Esophagus (tissue), 2 donors: ENCODE measurements at regions not wholly inside any gene's neighbourhood (a gene's known extent, or its start where the extent isn't known, plus 50 kb on each side); places are given as distances from the start of the nearest gene placed in this dataset.

Experiments
- H3K27ac ChIP-seq, 2 donors: one replicate each; pipeline ENCODE4 v1.5.1; 2013; ENCODE audit warnings: low read depth in 2 of 2, mild to moderate bottlenecking in 2 of 2, inconsistent platforms in 1 of 2, low read length in 1 of 2, moderate library complexity in 1 of 2
- H3K27me3 ChIP-seq, 2 donors: one replicate each; pipeline ENCODE4 v1.6.1; 2013; ENCODE audit warnings: low read length in 2 of 2, control low read depth in 1 of 2, mild to moderate bottlenecking in 1 of 2; ENCODE audit not compliant: insufficient read depth in 2 of 2, control insufficient read depth in 1 of 2
- H3K36me3 ChIP-seq, 2 donors: one replicate each; pipeline ENCODE4 v1.6.1; 2013; ENCODE audit warnings: low read length in 1 of 2; ENCODE audit not compliant: control insufficient read depth in 2 of 2, insufficient read depth in 2 of 2
- H3K4me1 ChIP-seq, 2 donors: one replicate each; pipeline ENCODE4 v1.6.1; 2013; ENCODE audit warnings: low read length in 1 of 2; ENCODE audit not compliant: control insufficient read depth in 2 of 2, insufficient read depth in 2 of 2
- H3K4me3 ChIP-seq, 2 donors: one replicate each; pipeline ENCODE4 v1.5.1; 2013; ENCODE audit warnings: low read length in 2 of 2, mild to moderate bottlenecking in 2 of 2, low read depth in 1 of 2, moderate library complexity in 1 of 2
- H3K9me3 ChIP-seq, 2 donors: one replicate each; pipeline ENCODE4 v1.6.1; 2013; ENCODE audit warnings: mild to moderate bottlenecking in 2 of 2, low read depth in 1 of 2, low read length in 1 of 2, moderate library complexity in 1 of 2; ENCODE audit not compliant: control insufficient read depth in 2 of 2, insufficient read depth in 1 of 2
- WGBS, 2 donors: extraction: QIAGEN DNeasy Blood & Tissue Kit; methylation state at CpG; one replicate each; pipeline ENCODE4 v1.1.7; 2013; 5-methylcytosine and 5-hydroxymethylcytosine counted together
- donor health status: healthy with polysubstance abuse.
- donor health status: Bipolar disorder and iron deficiency.

- Histone ChIP-seq H3K36me3 (no peaks in the 10 kb centered on the region), H3K4me3 (no peak overlapping the region), H3K27me3 (no peaks in the 10 kb centered on the region), H3K27ac (peak overlapping the region in 1 of 2 donors; percentile 22), H3K9me3 (no peaks in the 10 kb centered on the region), H3K4me1 (no peaks in the 10 kb centered on the region)
- 55 to 66% methylated on average over 5 of the region's 5 CpGs for WGBS, 2 donors
These were observed 313.9 kb downstream of the BARHL2 start for GRCh38 chr1:90402893-90403849.

- WGBS, 2 donors: 42 to 46% methylated on average over 2 of the region's 2 CpGs
- H3K27ac ChIP-seq: no peak overlapping the region
- no peaks in the 10 kb centered on the region for H3K9me3 ChIP-seq
- no peaks in the 10 kb centered on the region for H3K36me3 ChIP-seq
- no peaks in the 10 kb centered on the region for H3K27me3 ChIP-seq
- no peak overlapping the region for H3K4me3 ChIP-seq
- no peaks in the 10 kb centered on the region for H3K4me1 ChIP-seq
These were observed 317.0 kb downstream of the BARHL2 start for GRCh38 chr1:90400131-90400530.

- Histone ChIP-seq H3K27me3 (no peaks in the 10 kb centered on the region), H3K27ac (no peak overlapping the region), H3K36me3 (no peaks in the 10 kb centered on the region), H3K4me1 (no peaks in the 10 kb centered on the region), H3K9me3 (no peaks in the 10 kb centered on the region), H3K4me3 (no peak overlapping the region)
- WGBS, 2 donors: 84 to 85% methylated on average over 3 of the region's 3 CpGs
These were observed 320.2 kb downstream of the BARHL2 start for GRCh38 chr1:90396917-90397316.

- no peak overlapping the region for H3K27ac ChIP-seq
- H3K4me3 ChIP-seq: no peak overlapping the region
- 80 to 89% methylated on average over 2 of the region's 2 CpGs for whole genome bisulfite sequencing, 2 donors
- H3K27me3 ChIP-seq: no peaks in the 10 kb centered on the region
- no peaks in the 10 kb centered on the region for H3K4me1 ChIP-seq
- no peaks in the 10 kb centered on the region for H3K9me3 ChIP-seq
- no peaks in the 10 kb centered on the region for H3K36me3 ChIP-seq
These were observed 322.9 kb downstream of the BARHL2 start for GRCh38 chr1:90394247-90394646.

GRCh38 chr1:90393025-90393424, 324.1 kb downstream of the BARHL2 start:
- Histone ChIP-seq H3K4me1 (no peaks in the 10 kb centered on the region), H3K9me3 (no peaks in the 10 kb centered on the region), H3K27me3 (no peaks in the 10 kb centered on the region), H3K4me3 (no peak overlapping the region), H3K27ac (no peak overlapping the region), H3K36me3 (no peaks in the 10 kb centered on the region)

GRCh38 chr1:90391126-90391525, 326.0 kb downstream of the BARHL2 start:
- no peaks in the 10 kb centered on the region for H3K27me3 ChIP-seq
- no peak overlapping the region for H3K4me3 ChIP-seq
- H3K4me1 ChIP-seq: no peaks in the 10 kb centered on the region
- no peaks in the 10 kb centered on the region for H3K36me3 ChIP-seq
- no peak overlapping the region for H3K27ac ChIP-seq
- WGBS, 2 donors: 56 to 58% methylated on average over 1 of the region's 1 CpG
- no peaks in the 10 kb centered on the region for H3K9me3 ChIP-seq

GRCh38 chr1:90387805-90388204, 329.3 kb downstream of the BARHL2 start:
- Histone ChIP-seq H3K4me3 (no peak overlapping the region), H3K9me3 (no peaks in the 10 kb centered on the region), H3K36me3 (no peaks in the 10 kb centered on the region), H3K27me3 (no peaks in the 10 kb centered on the region), H3K27ac (no peak overlapping the region), H3K4me1 (no peaks in the 10 kb centered on the region)
- WGBS, 2 donors: 62 to 71% methylated on average over 6 of the region's 6 CpGs

GRCh38 chr1:90386899-90387720, 330.0 kb downstream of the BARHL2 start:
- no peak overlapping the region for H3K4me3 ChIP-seq
- no peak overlapping the region for H3K27ac ChIP-seq
- H3K9me3 ChIP-seq: no peaks in the 10 kb centered on the region
- no peaks in the 10 kb centered on the region for H3K4me1 ChIP-seq
- H3K27me3 ChIP-seq: no peaks in the 10 kb centered on the region
- H3K36me3 ChIP-seq: no peaks in the 10 kb centered on the region
- 81% methylated on average over 3 of the region's 3 CpGs for WGBS, 2 donors

GRCh38 chr1:90384193-90384592, 332.9 kb downstream of the BARHL2 start:
- H3K36me3 ChIP-seq: no peaks in the 10 kb centered on the region
- WGBS, 2 donors: 81 to 84% methylated on average over 6 of the region's 6 CpGs
- H3K27ac ChIP-seq: no peak overlapping the region
- no peaks in the 10 kb centered on the region for H3K4me1 ChIP-seq
- H3K4me3 ChIP-seq: no peak overlapping the region
- no peaks in the 10 kb centered on the region for H3K9me3 ChIP-seq
- H3K27me3 ChIP-seq: no peaks in the 10 kb centered on the region
